ENCODE measurements at regions not wholly inside any gene's neighbourhood (a gene's known extent, or its start where the extent isn't known, plus 50 kb on each side); places are given as distances from the start of the nearest gene placed in this dataset.

GRCh38 chr2:217065695-217066405, 206.0 kb upstream of the TNP1 start:
- no peak overlapping the region for H3K4me2 ChIP-seq (ENCODE audit: control insufficient read depth, insufficient read depth)
- no peak for FAIRE-seq
- H2AFZ ChIP-seq (ENCODE audit: control insufficient read depth, low read depth, low read length) = no peak overlapping the region
- no peak for ATAC-seq
- no peaks in the 10 kb centered on the region for H4K20me1 ChIP-seq (ENCODE audit: control insufficient read depth, insufficient read depth)
- no TSS peak for BruUV-seq (replicated peaks)
- ChIA-PET CTCF (interaction anchor here (0.6 to 1.0 kb wide), 2 partner anchors 77 to 269 kb away, joined by 3 to 5 read pairs; no protein-coding TSS in a partner anchor), RAD21 (ENCODE audit: unreplicated experiment) (interaction anchor here (1.1 kb wide), 1 partner anchor 20 kb away, joined by 3 read pairs; no protein-coding TSS in a partner anchor), SMC1A (ENCODE audit: uncharacterized antibody, unreplicated experiment) (no interaction called here), POLR2A (no interaction called here)
- H3K27ac ChIP-seq (ENCODE audit: control insufficient read depth, insufficient read depth) = no peak overlapping the region
- in situ Hi-C loops (cut with MboI) (no loop called here), intact Hi-C loops (cut with micrococcal nuclease; ENCODE audit: unreplicated experiment) (no loop called here)
- no peaks in the 10 kb centered on the region for H3K36me3 ChIP-seq (ENCODE audit: control insufficient read depth in 2 of 2, insufficient read depth in 2 of 2, low read length in 1 of 2)
- H3K4me1 ChIP-seq (ENCODE audit: control insufficient read depth, insufficient read depth, low read length) = peaks cover 5% of the 10 kb centered on the region; the same call in 1 of the 2 replicates
- no peak overlapping the region for H3K4me3 ChIP-seq
- DNase-seq (ENCODE audit: low read depth, low spot score) = no peak
- no peak overlapping the region for H3K9ac ChIP-seq (ENCODE audit: control insufficient read depth, insufficient read depth, low read length)
- no peaks in the 10 kb centered on the region for H3K79me2 ChIP-seq (ENCODE audit: control insufficient read depth, insufficient read depth, low read length)
- H3K27me3 ChIP-seq (replicated peaks in 1 of 2; ENCODE audit: control insufficient read depth in 2 of 2, insufficient read depth in 2 of 2, low read length in 1 of 2) = no peaks in the 10 kb centered on the region
- TF ChIP-seq RUNX3 (IDR thresholded peaks at IDR 0.05; ENCODE audit: low read length) = no peak
- H3K9me3 ChIP-seq (replicated peaks; ENCODE audit: control insufficient read depth, insufficient read depth, low read length) = peaks cover 3% of the 10 kb centered on the region; the same call in 2 of the 3 replicates
- 35% methylated on average over 7 of the region's 7 CpGs for WGBS (ENCODE audit: insufficient coverage, insufficient replicate concordance, low lambda C conversion rate, missing lambda C conversion rate)

- no peak overlapping the region for H2AFZ ChIP-seq (ENCODE audit: control insufficient read depth, low read depth, low read length)
- FAIRE-seq (no peak), ATAC-seq (no peak), DNase-seq (ENCODE audit: low read depth, low spot score) (no peak)
- WGBS (ENCODE audit: insufficient coverage, insufficient replicate concordance, low lambda C conversion rate, missing lambda C conversion rate) = 7% methylated on average over 4 of the region's 4 CpGs
- BruUV-seq (replicated peaks) = no TSS peak
- ChIA-PET POLR2A (no interaction called here), SMC1A (ENCODE audit: uncharacterized antibody, unreplicated experiment) (interaction anchor here (0.9 to 1.4 kb wide), 2 partner anchors 9 to 159 kb away, joined by 3 read pairs; no protein-coding TSS in a partner anchor), CTCF (interaction anchor here (0.6 to 1.3 kb wide), 4 partner anchors 21 to 268 kb away, joined by 3 to 6 read pairs (median 4); no protein-coding TSS in a partner anchor), RAD21 (ENCODE audit: unreplicated experiment) (interaction anchor here (1.1 kb wide), 1 partner anchor 21 kb away, joined by 3 read pairs; no protein-coding TSS in a partner anchor)
- in situ Hi-C loops (cut with MboI) = no loop called here
- H3K27me3 ChIP-seq (replicated peaks in 1 of 2; ENCODE audit: control insufficient read depth in 2 of 2, insufficient read depth in 2 of 2, low read length in 1 of 2) = no peaks in the 10 kb centered on the region
- H3K27ac ChIP-seq (ENCODE audit: control insufficient read depth, insufficient read depth) = no peak overlapping the region
- H3K79me2 ChIP-seq (ENCODE audit: control insufficient read depth, insufficient read depth, low read length) = no peaks in the 10 kb centered on the region
- H3K4me2 ChIP-seq (ENCODE audit: control insufficient read depth, insufficient read depth) = no peak overlapping the region
- intact Hi-C loops (cut with micrococcal nuclease; ENCODE audit: unreplicated experiment) = no loop called here
- no peaks in the 10 kb centered on the region for H4K20me1 ChIP-seq (ENCODE audit: control insufficient read depth, insufficient read depth)
- H3K9me3 ChIP-seq (replicated peaks; ENCODE audit: control insufficient read depth, insufficient read depth, low read length) = peaks cover 3% of the 10 kb centered on the region; the same call in 2 of the 3 replicates
- H3K4me3 ChIP-seq = 0 out of 2 replicates have a peak overlapping the region, but pooled peaks have one; percentile 19
- no peak overlapping the region for H3K9ac ChIP-seq (ENCODE audit: control insufficient read depth, insufficient read depth, low read length)
- no peaks in the 10 kb centered on the region for H3K36me3 ChIP-seq (ENCODE audit: control insufficient read depth in 2 of 2, insufficient read depth in 2 of 2, low read length in 1 of 2)
- peaks cover 5% of the 10 kb centered on the region; the same call in 1 of the 2 replicates for H3K4me1 ChIP-seq (ENCODE audit: control insufficient read depth, insufficient read depth, low read length)
- no peak for TF ChIP-seq POLR2AphosphoS2 (IDR thresholded peaks at IDR 0.05; ENCODE audit: low read depth, low read length)
- TF ChIP-seq NFXL1 (IDR thresholded peaks at IDR 0.05; ENCODE audit: borderline replicate concordance) = no peak
- TF ChIP-seq MEF2B (IDR thresholded peaks at IDR 0.05; ENCODE audit: partially characterized antibody, poor library complexity, severe bottlenecking) = no peak
- TF ChIP-seq MAX (IDR thresholded peaks at IDR 0.05; ENCODE audit: low read depth, low read length) = no peak
- no peak for TF ChIP-seq TAF1 (IDR thresholded peaks at IDR 0.05; ENCODE audit: borderline replicate concordance, low read depth, low read length)
- TF ChIP-seq IRF3 (IDR thresholded peaks at IDR 0.05) = no peak
- TF ChIP-seq ZBTB40 (IDR thresholded peaks at IDR 0.05; ENCODE audit: borderline replicate concordance) = no peak
- TF ChIP-seq MLLT1 (IDR thresholded peaks at IDR 0.05) = no peak
These were observed 205.1 kb upstream of the TNP1 start for GRCh38 chr2:217065012-217065290.

Measured in GM12878 (cell line).